GM23248 (cell line): ENCODE measurements at regions not wholly inside any gene's neighbourhood (a gene's known extent, or its start where the extent isn't known, plus 50 kb on each side); places are given as distances from the start of the nearest gene placed in this dataset.

Experiments used
- DNase-seq: peaks from one replicate; pipeline ENCODE4 v3.0.0-alpha.2; 2015
- H2AFZ ChIP-seq: fragments of 200-600 bp; sonication (generic); 2 replicates; pipeline ENCODE4 v1.6.1; 2016; ENCODE audit warnings: antibody characterized with exemption
- H3F3A ChIP-seq: fragments of 200-600 bp; sonication (generic); 2 replicates; pipeline ENCODE4 v1.6.1; 2016; ENCODE audit warnings: mild to moderate bottlenecking, antibody characterized with exemption, mixed run types; ENCODE audit not compliant: insufficient read depth
- H3K27ac ChIP-seq: fragments of 200-600 bp; sonication (generic); 2 replicates; pipeline ENCODE4 v1.5.1; 2016; ENCODE audit warnings: mild to moderate bottlenecking
- H3K27me3 ChIP-seq: fragments of 200-600 bp; sonication (generic); replicated peaks from 2 replicates; pipeline ENCODE4 v1.6.1; 2016; ENCODE audit warnings: mild to moderate bottlenecking; ENCODE audit not compliant: insufficient read depth
- H3K36me3 ChIP-seq: fragments of 200-600 bp; sonication (generic); 2 replicates; pipeline ENCODE4 v1.6.1; 2016; ENCODE audit warnings: low read depth, mild to moderate bottlenecking
- H3K4me1 ChIP-seq: fragments of 200-600 bp; sonication (generic); 2 replicates; pipeline ENCODE4 v1.6.1; 2016; ENCODE audit warnings: mild to moderate bottlenecking; ENCODE audit not compliant: insufficient read depth
- H3K4me2 ChIP-seq: fragments of 200-600 bp; sonication (generic); one replicate; pipeline ENCODE4 v1.6.1; 2016; ENCODE audit warnings: mild to moderate bottlenecking; ENCODE audit not compliant: unreplicated experiment
- H3K4me3 ChIP-seq: fragments of 200-600 bp; sonication (generic); 2 replicates; pipeline ENCODE4 v1.5.1; 2016; ENCODE audit warnings: mild to moderate bottlenecking
- H3K79me2 ChIP-seq: fragments of 200-600 bp; sonication (generic); 2 replicates; pipeline ENCODE4 v1.6.1; 2016; ENCODE audit warnings: mild to moderate bottlenecking; ENCODE audit not compliant: insufficient read depth
- H3K9ac ChIP-seq: fragments of 200-600 bp; sonication (generic); 2 replicates; pipeline ENCODE4 v1.6.1; 2016; ENCODE audit warnings: mild to moderate bottlenecking
- H3K9me2 ChIP-seq: fragments of 200-600 bp; sonication (generic); 2 replicates; pipeline ENCODE4 v1.6.1; 2016; ENCODE audit warnings: mixed run types, mild to moderate bottlenecking, moderate library complexity; ENCODE audit not compliant: insufficient read depth
- H3K9me3 ChIP-seq: fragments of 200-600 bp; sonication (generic); one replicate; pipeline ENCODE4 v1.6.1; 2017; ENCODE audit warnings: low read depth
- H4K20me1 ChIP-seq: fragments of 200-600 bp; sonication (generic); 2 replicates; pipeline ENCODE4 v1.6.0; 2016; ENCODE audit not compliant: insufficient read depth
- EZH2 ChIP-seq: fragments of 200-600 bp; sonication (generic); IDR thresholded peaks from 2 replicates; pipeline ENCODE4 v1.6.1; 2018; ENCODE audit warnings: antibody characterized with exemption, mild to moderate bottlenecking; ENCODE audit not compliant: insufficient read depth, poor library complexity, severe bottlenecking
- EZH2phosphoT487 ChIP-seq: fragments of 200-600 bp; sonication (generic); IDR thresholded peaks from 2 replicates; pipeline ENCODE4 v1.6.1; 2018; ENCODE audit warnings: antibody characterized with exemption, moderate library complexity, mild to moderate bottlenecking, low read depth; ENCODE audit not compliant: insufficient read depth
- WGBS, 2 experiments: methylation state at CpG; one replicate each; pipeline ENCODE4 v1.1.6; 2015 to 2017; ENCODE audit warnings: low lambda C conversion rate in 2 of 2, low coverage in 1 of 2; ENCODE audit errors: missing lambda C conversion rate in 2 of 2; 5-methylcytosine and 5-hydroxymethylcytosine counted together
- in situ Hi-C: fragments of 300-500 bp; cut with MboI; formaldehyde crosslinking; loops from 2 replicates; pipeline ENCODE4 v1.15.0; 2020

- no peak overlapping the region for H3K4me3 ChIP-seq
- no peaks in the 10 kb centered on the region for H3F3A ChIP-seq
- H3K4me1 ChIP-seq, result peaks cover 7% of the 10 kb centered on the region; the same call in 1 of the 2 replicates
- no peaks in the 10 kb centered on the region for H3K27me3 ChIP-seq
- no peaks in the 10 kb centered on the region for H4K20me1 ChIP-seq
- 26 to 44% methylated on average over 3 of the region's 3 CpGs for WGBS, 2 experiments
- peak overlapping the region; percentile 34; the same call in 1 of the 2 replicates for H2AFZ ChIP-seq
- DNase-seq, result peak; percentile 68
- H3K9me3 ChIP-seq, result no peaks in the 10 kb centered on the region
- no peaks in the 10 kb centered on the region for H3K36me3 ChIP-seq
- no peaks in the 10 kb centered on the region for H3K9me2 ChIP-seq
- H3K4me2 ChIP-seq, result peak overlapping the region; percentile 32
- no peak for TF ChIP-seq EZH2
- no peak for TF ChIP-seq EZH2phosphoT487
- no peak overlapping the region for H3K27ac ChIP-seq
- no peaks in the 10 kb centered on the region for H3K79me2 ChIP-seq
- in situ Hi-C loops, result no loop called here
- H3K9ac ChIP-seq, result no peak overlapping the region; the same call in 1 of the 2 replicates
Observed at GRCh38 chr1:196105901-196106300, 502.3 kb downstream of the KCNT2 start.

- 4 to 5% methylated on average over 1 of the region's 1 CpG for WGBS, 2 experiments
- Histone ChIP-seq H3K4me2 (no peak overlapping the region), H3K4me1 (peaks cover 7% of the 10 kb centered on the region; the same call in 1 of the 2 replicates), H3K9me2 (no peaks in the 10 kb centered on the region), H3K79me2 (no peaks in the 10 kb centered on the region), H3K27me3 (no peaks in the 10 kb centered on the region), H3K9ac (no peak overlapping the region), H3K4me3 (no peak overlapping the region), H3K36me3 (no peaks in the 10 kb centered on the region), H3F3A (no peaks in the 10 kb centered on the region), H4K20me1 (no peaks in the 10 kb centered on the region), H2AFZ (no peak overlapping the region), H3K9me3 (no peaks in the 10 kb centered on the region), H3K27ac (no peak overlapping the region)
- TF ChIP-seq EZH2, result no peak
- no peak for TF ChIP-seq EZH2phosphoT487
- in situ Hi-C loops, result no loop called here
- no peak for DNase-seq
Observed at GRCh38 chr1:196102826-196103225, 505.4 kb downstream of the KCNT2 start.

GRCh38 chr1:196098000-196098399, 510.2 kb downstream of the KCNT2 start:
- Histone ChIP-seq H3K9me2 (no peaks in the 10 kb centered on the region), H3F3A (no peaks in the 10 kb centered on the region), H4K20me1 (no peaks in the 10 kb centered on the region), H3K4me3 (no peak overlapping the region), H3K4me2 (no peak overlapping the region), H3K36me3 (no peaks in the 10 kb centered on the region), H3K9ac (no peak overlapping the region), H3K27me3 (no peaks in the 10 kb centered on the region), H3K4me1 (no peaks in the 10 kb centered on the region), H2AFZ (no peak overlapping the region), H3K9me3 (no peaks in the 10 kb centered on the region), H3K27ac (no peak overlapping the region), H3K79me2 (no peaks in the 10 kb centered on the region)
- in situ Hi-C loops, result no loop called here
- no peak for TF ChIP-seq EZH2phosphoT487
- no peak for TF ChIP-seq EZH2
- no peak for DNase-seq

GRCh38 chr1:196094821-196095220, 513.4 kb downstream of the KCNT2 start:
- Histone ChIP-seq H3K9ac (no peak overlapping the region), H3F3A (no peaks in the 10 kb centered on the region), H4K20me1 (no peaks in the 10 kb centered on the region), H2AFZ (no peak overlapping the region), H3K4me3 (no peak overlapping the region), H3K9me3 (no peaks in the 10 kb centered on the region), H3K4me1 (no peaks in the 10 kb centered on the region), H3K27ac (no peak overlapping the region), H3K9me2 (no peaks in the 10 kb centered on the region), H3K27me3 (no peaks in the 10 kb centered on the region), H3K36me3 (no peaks in the 10 kb centered on the region), H3K79me2 (no peaks in the 10 kb centered on the region), H3K4me2 (no peak overlapping the region)
- in situ Hi-C loops, result no loop called here
- TF ChIP-seq EZH2, result no peak
- no peak for TF ChIP-seq EZH2phosphoT487
- 69 to 70% methylated on average over 1 of the region's 1 CpG for WGBS, 2 experiments
- DNase-seq, result no peak
